ENCODE measurements at regions not wholly inside any gene's neighbourhood (a gene's known extent, or its start where the extent isn't known, plus 50 kb on each side); places are given as distances from the start of the nearest gene placed in this dataset.
"Not testable (repeated sequence)": the region's sequence is repeated elsewhere in the genome, so short reads cannot be mapped to it uniquely, and the experiment has no call there.

DNA sequence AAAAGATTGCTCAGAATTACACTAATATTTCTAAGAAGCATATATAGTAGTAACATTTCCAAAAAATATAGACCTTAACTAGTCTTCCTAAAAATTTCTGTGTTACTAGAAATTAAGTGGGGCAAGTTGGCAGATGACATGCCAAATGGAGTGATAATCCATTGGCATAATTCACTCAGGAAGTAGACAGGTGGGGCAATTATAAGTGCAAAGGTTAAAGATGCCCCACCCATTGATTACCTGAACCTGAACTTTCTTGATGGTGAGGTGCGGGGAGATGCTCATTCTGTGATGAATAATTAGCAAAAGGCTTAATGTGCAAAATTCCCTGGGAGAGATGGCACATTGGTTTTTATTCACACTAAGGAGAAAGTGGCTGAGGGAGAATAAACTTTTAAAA lies 145.8 kb upstream of the RASGEF1B start:
- no peak for DNase-seq

DNA sequence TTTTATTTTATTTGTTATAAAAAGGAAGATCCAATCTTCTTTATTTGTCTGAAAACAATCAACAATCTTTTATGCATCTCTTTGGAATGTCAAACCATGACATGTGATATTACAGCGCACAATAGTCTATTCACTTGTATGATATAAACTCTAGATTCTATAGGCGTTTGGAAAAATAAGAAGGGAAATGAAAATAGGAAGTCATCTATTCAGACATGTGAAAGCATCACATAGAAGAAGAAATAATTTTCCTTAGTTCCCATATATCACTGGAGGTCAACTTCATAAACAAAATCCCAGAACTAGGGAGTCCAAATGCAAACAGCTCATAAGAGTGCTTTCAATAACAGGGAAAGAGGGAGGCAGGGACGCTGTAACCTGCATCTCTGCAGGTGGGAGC lies 139.5 kb upstream of the RASGEF1B start:
- no peak for DNase-seq

DNA sequence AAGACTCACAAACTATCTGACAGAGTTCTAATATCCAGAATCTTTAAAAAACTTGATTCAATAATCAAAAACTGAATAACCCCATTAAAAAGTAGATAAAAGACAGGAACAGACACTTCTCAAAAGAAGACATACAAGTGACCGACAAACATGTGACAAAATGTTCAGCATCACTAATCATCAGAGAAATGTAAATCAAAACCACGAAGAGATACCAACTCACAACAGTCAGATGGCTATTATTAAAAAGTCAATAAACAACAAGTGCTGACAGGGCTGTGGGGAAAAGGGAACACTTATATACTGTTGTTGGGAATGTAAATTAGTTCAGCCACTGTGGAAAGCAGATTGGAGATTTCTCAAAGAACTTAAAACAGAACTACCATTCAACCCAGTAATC lies 138.1 kb upstream of the RASGEF1B start:
- no peak for DNase-seq

DNA sequence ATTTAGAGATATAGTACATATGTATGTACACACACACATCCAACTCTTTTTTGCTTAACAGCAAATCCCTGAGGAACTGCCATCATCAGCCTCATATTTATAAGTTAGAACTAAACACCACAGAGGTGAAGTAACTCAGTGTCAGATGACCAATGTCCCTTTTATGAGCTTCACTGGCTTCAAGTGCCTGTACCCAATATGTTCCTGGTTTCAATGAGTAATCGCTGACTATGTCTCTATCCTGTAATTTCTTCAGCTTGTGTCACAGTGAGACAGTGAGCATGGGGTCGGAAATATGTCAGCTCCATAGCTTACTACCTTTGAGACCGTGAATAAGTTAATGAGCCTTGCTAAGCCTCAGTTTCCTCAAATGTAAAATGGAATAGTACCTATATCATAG lies 136.2 kb upstream of the RASGEF1B start:
- DNase-seq = no peak

DNA sequence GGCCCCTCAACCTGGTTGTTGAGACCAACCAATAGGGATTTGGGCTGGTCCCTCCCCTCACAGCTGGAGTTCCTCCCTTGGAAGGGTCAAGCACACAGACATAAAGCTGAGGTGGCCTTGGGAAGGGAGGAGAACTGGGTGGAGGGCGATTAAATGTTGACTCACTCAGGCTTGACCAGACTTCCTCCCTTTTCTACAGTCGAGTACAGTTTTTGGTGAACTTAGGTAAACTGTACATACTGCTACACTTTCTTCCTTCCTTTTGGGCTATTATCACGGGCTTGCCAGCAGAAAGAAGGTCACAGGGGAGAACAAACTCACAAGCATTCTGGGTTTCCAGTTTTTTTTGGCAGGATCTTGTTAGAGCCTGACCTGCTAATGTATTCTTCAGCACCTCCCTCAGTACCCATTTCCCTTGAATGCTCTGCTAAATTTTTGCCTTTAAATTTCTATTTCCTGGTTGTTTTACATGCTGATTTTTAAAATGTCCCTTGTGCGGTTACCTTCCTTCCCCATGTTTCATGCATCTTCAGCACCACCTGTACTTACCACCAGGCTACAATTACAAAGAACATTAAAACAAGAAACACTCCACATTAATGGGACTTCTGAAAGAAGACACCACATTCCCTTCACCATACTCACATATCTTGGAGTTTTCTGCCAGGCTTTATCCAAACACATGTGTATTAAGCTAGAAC lies 135.2 kb upstream of the RASGEF1B start:
- DNase-seq = no peak

DNA sequence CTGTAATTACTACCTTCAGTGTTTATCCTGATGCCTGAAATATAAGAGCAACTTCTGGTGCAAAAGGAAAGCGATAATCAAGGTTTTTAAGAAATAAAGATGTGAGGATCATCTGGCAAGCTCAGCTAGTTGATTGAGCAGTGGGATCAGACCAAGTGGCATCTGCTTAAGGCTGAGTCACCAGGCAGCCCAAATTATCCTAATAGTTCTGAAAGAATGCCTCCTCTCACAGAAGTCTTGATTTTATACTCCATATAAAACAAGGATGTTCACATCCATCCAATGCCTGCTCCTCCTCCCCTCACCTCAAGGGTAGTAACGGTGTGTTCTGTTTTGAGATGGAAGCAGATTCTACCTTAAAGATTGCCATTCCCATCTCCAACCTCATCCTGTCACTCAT lies 134.5 kb upstream of the RASGEF1B start:
- DNase-seq = no peak

DNA sequence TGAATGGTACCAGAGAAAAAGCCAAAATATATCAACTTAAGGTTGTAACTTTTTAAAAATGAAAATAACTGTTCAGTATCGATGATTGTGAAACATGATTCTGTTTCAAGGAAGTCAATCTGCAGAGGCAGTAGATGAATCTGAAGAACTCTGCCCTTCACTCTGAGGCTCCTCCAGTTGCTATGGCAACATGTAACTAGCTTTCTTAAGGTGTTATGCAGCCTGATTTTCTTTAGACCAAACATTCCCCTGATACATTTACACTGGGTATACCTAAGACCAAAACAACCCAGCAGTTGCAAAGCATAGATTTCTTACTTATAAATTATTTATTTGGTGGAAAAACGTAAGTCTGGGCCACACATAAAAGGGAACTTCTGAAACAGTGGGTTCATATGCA lies 133.6 kb upstream of the RASGEF1B start:
- DNase-seq = no peak

DNA sequence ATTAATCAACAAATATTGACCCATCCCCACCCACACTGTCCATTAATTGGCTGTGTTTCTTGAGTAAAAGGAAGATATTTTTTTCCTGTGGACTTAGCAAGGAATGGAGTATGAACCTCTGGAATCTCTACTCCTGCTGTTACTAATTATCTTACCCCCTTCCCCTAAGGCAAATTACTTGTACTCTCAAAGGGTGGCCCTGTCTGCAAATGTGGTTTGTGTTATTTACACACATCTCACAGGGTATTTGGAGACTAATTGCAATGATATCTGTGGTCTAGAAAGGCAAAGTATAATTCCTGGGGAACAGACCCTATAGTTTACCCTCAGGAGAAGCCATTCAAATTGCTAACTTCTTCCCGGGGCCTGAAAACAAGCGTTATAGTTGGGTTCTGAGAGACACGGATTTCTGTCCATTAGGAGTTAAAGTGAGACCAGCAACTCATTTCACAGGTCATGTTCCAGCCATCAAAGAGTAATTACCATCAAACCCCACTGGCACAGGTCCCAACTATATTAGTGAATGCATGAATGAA lies 133.0 kb upstream of the RASGEF1B start:
- no peak for DNase-seq

DNA sequence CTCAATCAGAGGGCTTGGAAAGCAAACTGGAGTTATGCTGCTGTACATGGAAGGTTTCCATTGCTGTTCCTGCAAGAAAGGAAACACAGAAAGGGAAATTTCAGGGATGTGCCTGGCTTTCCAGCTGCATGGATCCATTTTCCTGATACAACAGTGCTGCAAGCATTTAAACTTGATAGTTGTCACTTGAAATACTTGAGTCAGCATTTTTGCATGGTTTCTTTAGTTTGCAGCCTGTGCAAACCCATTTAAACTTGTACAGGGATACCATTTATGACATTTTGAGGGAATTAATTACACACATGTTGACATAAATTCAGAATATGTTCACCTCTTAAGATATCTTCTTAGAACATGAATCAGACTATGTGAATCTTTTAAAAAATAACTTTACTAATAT lies 131.1 kb upstream of the RASGEF1B start:
- no peak for DNase-seq

DNA sequence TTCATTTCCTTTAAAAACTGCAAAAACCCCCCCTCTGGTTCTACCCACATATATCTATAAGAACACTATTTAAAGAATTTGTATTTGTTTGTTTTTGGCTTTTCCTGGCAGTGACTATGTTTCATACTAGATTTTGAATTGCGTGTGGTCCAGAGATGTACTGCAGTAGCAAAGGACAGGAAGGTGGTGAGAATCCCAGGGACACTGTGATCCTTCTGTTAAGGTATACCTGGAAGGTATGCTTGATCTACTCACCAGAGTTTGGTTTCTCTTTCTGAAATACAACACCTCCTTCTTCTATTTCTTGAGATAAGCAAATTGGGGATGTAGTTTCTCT lies 129.6 kb upstream of the RASGEF1B start:
- DNase-seq = no peak

DNA sequence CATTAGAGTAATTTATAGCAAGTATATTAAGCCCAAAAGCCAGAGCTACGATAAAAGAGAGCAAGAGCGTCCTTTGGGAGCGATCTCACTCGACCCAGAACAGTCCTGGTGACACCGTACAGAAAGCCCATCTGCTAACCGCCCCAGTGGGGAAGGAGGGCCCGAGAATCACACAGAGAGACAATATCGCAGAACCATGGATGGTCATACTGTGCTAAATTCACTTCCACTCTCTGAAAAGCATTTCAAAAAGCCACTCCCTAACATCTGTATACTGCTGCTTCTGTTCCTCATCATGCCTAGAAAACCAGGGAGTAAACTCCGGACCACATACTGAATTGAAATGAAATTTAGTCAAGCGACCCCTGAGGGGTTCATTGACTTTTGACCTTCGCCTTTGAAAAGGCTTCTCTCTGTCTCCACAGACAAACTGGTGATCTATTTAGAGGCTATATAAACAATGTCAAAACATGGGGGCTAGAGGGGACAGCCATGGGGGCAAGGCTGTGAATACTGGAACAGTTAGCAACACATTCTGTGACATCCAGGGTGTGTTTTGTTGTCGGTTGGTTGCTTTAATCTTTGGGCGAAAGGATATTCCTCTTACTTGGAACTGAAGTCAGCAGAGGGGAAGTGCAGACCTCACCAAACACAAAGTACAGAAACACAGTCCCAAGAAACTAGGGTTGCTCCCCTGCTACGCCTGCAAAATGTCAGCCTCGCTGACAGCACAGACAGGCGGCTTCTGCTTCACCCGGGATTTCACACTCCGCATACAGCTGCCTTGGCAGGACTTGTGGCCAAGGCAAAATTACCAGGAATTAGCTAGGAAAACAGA lies 129.0 kb upstream of the RASGEF1B start:
- DNase-seq = no peak

DNA sequence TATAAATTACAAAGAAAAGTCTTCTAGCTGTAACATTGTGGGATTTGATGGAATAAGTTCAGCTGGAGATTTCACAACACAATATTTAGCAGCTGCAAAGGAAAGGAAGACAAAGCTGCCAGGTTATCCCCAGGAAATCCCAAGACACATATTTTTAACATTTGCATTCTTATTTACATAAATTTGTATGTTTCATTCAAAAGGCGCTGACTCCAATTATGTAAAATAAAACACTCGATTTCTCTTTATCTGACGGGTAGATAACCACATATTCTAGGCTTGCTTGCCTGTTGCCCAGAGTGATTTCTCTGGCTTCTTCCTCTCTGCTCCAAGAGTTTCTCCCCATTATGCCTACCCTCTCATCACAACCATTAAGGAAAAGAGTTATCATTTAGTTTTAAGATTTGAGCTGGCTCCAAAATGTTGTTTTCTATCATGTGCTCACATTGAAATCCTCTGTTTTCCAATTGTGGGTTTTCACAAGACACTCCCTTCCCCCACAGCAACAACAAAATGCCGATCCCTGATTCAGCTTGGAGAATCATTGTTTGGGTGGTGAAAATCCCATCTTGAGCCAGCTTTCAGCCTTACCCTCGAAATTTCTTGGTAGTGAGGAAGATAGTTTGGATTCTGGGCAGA lies 128.2 kb upstream of the RASGEF1B start:
- no peak for DNase-seq

DNA sequence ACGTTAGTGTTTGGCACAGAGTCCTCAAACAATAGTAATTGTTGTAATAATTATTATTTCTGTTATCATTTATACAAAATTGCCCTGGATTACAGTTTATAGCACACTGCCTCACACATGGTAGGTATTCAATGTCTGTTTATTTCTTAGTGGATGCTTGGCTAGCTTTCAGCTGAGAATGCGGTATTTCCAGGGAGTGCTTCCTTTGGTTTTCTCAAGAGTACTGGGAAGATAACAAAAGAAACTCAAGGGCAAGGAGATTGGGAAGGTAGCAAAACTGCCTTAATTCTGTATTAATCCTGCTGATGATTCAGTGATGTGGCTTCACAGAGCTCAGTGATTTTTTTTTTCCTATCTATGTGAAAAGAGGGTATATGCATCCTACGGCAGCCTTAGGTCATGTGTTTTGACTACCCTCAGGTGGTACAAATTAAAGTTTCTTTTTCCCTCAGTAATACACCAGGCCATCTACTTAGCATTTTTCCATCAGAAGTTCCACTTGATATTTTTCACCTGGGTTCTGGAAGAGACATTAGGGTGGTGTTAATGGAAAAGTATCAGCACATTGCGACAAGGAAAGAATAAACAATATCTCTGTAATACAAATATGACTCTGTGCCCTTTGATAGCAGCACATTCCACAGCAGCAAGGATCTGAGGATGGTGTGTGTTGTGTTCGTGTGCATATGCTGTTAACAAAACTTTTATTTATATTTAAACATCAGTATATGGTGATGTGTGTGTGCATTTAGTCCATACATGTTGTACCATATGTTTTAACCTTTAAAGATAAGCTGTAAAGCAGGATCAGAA lies 124.3 kb upstream of the RASGEF1B start:
- no peak for DNase-seq

DNA sequence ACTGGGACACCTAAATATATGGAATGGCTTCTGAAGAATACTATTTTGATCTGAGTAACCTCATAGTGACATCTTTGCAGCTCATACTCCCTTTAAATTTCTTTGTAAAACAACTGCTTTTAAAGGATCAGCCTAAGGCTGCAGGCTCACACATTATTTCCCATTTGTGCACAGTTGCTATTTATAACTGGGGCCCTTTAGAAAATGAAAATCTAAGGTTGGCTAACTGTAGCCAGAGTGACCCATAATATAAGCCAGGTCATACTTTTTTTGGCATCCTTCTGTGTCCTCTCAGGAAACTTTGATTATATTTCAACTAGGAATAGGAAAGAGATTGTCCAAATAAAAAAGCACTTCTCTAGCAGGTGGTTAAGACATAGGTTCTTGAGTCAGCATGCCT lies 123.6 kb upstream of the RASGEF1B start:
- DNase-seq = no peak

DNA sequence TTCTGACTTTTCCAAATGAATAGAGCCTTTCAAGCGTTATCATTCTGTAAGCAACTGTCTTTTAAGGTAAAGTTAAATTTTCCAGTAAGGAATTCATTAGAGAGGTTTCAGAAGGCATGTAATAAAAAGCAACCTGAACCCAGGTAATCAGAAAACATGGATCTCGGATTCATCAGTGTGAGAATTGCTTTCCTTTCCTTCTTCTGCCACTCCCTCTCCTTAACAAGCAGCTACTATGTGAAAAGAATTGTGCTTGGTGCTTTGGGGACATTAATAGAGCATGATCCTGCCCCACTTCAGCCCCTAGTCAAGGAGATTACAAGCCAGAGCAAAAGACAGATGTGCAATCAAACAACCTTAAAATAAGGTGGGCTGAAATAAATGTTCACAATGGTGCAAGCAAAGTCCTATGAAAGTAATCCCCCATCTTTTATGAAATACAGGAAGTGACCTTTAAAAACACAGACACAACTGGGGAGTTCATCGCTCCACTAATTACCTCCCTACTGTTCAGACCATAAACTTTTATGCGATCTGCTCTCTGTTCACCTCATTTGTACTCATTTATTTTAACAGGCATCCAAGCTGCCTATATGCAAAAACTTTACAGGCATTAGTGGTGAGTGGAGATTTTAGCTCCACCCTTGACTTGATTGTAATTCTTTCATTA lies 122.9 kb upstream of the RASGEF1B start:
- DNase-seq = no peak

DNA sequence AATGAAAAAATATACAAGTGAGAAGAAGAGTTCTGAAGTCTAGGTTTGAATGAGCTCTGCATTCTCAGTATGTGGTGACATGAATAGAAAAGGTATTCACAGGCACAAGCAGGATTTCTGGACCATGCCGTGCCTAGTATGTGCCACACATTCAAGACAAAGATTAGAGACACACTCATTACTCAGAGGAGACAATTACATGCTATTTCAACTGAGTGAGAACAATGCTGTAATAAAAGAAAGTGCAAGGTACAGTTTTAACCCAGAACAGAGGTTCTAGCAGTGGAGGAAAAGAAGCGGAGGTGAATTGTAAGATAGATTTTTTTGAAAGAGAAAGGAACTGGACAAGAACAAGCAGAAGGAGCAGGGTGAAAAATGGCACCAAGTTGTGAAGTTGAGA lies 121.0 kb upstream of the RASGEF1B start:
- no peak for DNase-seq

DNA sequence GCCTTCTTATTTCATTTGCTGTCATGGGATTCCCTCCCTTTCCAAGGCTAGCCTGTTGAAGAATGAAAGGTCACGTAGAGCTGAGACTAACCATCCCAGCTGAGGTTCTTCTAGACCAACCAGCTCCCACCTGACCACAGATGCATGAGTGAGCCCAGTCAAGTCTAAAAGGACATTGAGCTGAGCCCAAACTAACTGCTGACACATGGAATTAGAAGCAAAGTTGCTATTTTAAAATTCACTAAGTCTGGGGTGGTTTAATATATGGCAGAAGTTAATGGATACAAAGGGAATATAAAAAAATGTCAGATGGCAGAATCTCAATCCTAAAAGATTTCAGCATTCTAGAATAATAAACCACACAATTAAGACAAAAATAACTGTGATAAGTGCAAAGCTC lies 118.9 kb upstream of the RASGEF1B start:
- DNase-seq = no peak

DNA sequence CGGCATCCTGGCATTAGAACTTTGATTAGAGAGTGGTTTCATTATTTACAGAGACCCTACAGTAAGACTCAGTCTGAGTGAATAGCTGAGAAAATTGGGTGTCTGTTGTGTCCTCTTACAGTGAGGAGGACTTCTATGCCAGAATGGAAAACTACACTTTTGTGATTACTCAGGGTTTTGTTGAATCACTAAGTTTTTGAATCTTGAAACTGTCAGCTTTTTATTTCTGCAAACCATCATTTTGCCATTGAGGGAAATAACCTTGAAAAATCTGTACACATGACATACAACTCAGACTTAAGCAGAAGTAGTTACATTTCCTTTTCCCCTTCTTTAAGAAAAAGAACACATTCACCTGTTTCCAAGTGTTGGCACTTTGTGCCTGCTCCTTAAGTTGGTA lies 117.6 kb upstream of the RASGEF1B start:
- no peak for DNase-seq

DNA sequence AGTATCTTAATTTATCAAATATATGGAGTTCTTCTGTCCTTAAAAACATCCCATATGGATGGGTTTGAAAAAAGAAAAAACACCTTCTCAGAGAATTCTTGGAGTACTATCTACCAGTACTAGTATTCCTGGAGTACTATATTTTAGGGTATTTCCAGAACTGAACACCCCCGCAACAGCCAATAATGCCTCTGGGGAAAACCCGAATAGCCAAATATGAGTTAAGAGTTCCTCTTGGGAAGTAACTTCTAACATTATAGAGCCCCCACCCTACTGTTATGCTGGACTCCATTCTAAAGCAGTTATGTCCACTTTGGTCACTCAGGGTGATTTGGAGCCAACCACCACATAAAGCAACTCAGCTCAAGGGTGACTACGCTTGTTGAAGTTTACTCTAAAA lies 115.0 kb upstream of the RASGEF1B start:
- no peak for DNase-seq

DNA sequence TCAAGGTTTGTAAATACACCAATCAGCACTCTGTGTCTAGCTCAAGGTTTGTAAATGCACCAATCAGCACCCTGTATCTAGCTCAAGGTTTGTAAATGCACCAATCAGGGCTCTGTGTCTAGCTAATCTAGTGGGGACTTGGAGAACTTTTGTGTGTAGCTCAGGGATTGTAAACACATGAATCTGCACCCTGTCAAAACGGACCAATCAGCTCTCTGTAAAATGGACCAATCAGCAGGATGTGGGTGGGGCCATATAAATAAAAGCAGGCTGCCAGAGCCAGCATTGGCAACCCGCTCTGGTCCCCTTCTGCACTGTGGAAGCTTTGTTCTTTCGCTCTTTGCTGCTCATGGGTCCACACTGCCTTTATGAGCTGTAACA lies 109.3 kb upstream of the RASGEF1B start:
- not testable (repeated sequence) for DNase-seq

DNA sequence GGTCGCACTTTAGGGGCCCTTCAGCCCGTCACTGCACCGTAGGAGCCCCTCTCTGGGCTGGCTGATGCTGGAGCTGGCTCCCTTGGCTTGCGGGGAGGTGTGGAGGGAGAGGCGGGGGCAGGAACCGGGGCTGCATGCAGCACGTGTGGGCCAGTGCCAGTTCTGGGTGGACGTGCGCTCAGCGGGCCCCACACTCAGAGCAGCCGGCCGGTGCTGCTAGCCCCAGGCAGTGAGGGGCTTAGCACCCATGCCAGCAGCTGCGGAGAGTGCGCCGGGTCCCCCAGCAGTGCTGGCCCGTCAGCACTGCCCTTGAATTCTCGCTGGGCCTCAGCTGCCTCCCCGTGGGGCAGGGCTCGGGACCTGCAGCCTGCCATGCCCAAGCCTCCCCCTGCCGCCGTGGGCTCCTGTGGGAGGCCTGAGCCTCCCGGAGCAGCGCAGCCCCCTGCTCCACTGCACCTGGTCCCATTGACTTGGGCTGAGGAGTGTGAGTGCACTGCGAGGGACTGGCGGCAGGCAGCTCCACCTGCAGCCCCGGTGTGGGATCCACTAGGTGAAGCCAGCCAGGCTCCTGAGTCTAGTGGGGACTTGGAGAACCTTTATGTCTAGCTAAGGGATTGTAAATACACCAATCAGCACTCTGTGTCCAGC lies 108.8 kb upstream of the RASGEF1B start:
- no peak for DNase-seq

DNA sequence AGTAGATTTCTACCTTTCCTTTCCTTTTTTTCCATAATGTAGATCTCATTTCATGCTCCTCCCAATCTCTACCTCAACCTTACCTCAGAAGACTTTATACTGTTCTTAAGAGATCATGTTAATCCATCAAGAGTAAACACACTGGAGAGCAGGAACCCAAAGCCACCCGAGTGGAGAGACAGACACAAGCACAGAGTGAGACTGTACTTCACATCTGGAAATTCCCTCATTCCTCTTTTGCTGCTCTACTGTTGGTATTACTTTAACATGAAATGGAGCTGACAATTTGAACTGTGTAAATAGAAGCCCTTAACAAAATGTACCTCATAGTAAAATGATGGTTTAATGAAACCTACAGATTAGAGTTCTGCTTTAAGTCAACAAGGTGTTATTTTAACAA lies 105.7 kb upstream of the RASGEF1B start:
- DNase-seq = no peak
